H1 (cell line): ENCODE measurements at regions not wholly inside any gene's neighbourhood (a gene's known extent, or its start where the extent isn't known, plus 50 kb on each side); places are given as distances from the start of the nearest gene placed in this dataset.

Experiments used
- CTCF ChIA-PET: fragments of 300-600 bp; sonication (Branson Sonifier 250); formaldehyde crosslinking; loops from one replicate; lab custom pipeline; 2021; ENCODE audit not compliant: partially characterized antibody; lab: Charles Lee
- POLR2A ChIA-PET: fragments of 300-600 bp; sonication (Branson Sonifier 250); formaldehyde crosslinking; loops from one replicate; lab custom pipeline; 2021; ENCODE audit warnings: inconsistent platforms; ENCODE audit not compliant: partially characterized antibody; lab: Charles Lee
- DNase-seq, 2 experiments: peaks; one replicate each; pipeline versions ENCODE4 v3.0.0 to v3.0.0-alpha.2; 2010 to 2022; ENCODE audit warnings: low spot score in 2 of 2, low read depth in 1 of 2, mixed read lengths in 1 of 2
- FAIRE-seq: peaks from 2 replicates; lab custom pipeline; 2011; peaks lifted over from hg19 to GRCh38; lab: Jason Lieb, UNC
- H2AFZ ChIP-seq: 2 replicates; pipeline ENCODE4 v1.8.1; 2012; ENCODE audit warnings: low read length, inconsistent platforms
- H2AK5ac ChIP-seq: 2 replicates; pipeline ENCODE4 v1.6.1; 2013; ENCODE audit warnings: low read depth, low read length
- H2BK120ac ChIP-seq: replicated peaks from 2 replicates; pipeline ENCODE3; 2013; ENCODE audit warnings: low read depth, low read length, inconsistent platforms
- H2BK12ac ChIP-seq: 2 replicates; pipeline ENCODE4 v1.6.1; 2013; ENCODE audit warnings: low read depth, low read length
- H2BK15ac ChIP-seq: 2 replicates; pipeline ENCODE4 v1.6.1; 2013; ENCODE audit warnings: low read length
- H2BK20ac ChIP-seq: 2 replicates; pipeline ENCODE4 v1.6.1; 2013; ENCODE audit warnings: low read length
- H2BK5ac ChIP-seq: 2 replicates; pipeline ENCODE4 v1.6.1; 2013; ENCODE audit warnings: low read depth, low read length
- H3K14ac ChIP-seq: 2 replicates; pipeline ENCODE4 v1.6.1; 2013; ENCODE audit warnings: inconsistent platforms; ENCODE audit not compliant: insufficient read length
- H3K18ac ChIP-seq: 2 replicates; pipeline ENCODE4 v1.6.1; 2013; ENCODE audit warnings: low read length; ENCODE audit errors: extremely low read depth
- H3K23ac ChIP-seq: 2 replicates; pipeline ENCODE4 v1.6.1; 2013; ENCODE audit warnings: inconsistent platforms; ENCODE audit not compliant: insufficient read length
- H3K23me2 ChIP-seq: 2 replicates; pipeline ENCODE4 v1.6.1; 2013; ENCODE audit warnings: low read depth, low read length
- H3K27ac ChIP-seq: 2 replicates; pipeline ENCODE4 v1.6.1; 2011; ENCODE audit warnings: low read depth, low read length, inconsistent platforms
- H3K27me3 ChIP-seq, 4 experiments: replicated peaks in 1 of 4; 1 replicate in 1 of 4; 2 replicates in 3 of 4; pipeline versions ENCODE4 v1.6.1 to v1.8.1; 2011 to 2013; ENCODE audit warnings: low read length in 3 of 4, mild to moderate bottlenecking in 3 of 4, inconsistent platforms in 2 of 4, mixed read lengths in 2 of 4, moderate library complexity in 1 of 4; ENCODE audit not compliant: control insufficient read depth in 3 of 4, insufficient read depth in 3 of 4; ENCODE audit errors: extremely low read depth in 1 of 4
- H3K36me3 ChIP-seq, 4 experiments: 2 replicates each; pipeline versions ENCODE4 v1.6.1 to v1.8.1; 2011 to 2013; ENCODE audit warnings: mild to moderate bottlenecking in 4 of 4, low read length in 3 of 4, moderate library complexity in 2 of 4, control low read depth in 1 of 4, inconsistent platforms in 1 of 4; ENCODE audit not compliant: insufficient read depth in 4 of 4, control insufficient read depth in 2 of 4
- H3K4ac ChIP-seq: replicated peaks from 2 replicates; pipeline ENCODE3; 2013; ENCODE audit warnings: low read length, low read depth, mixed read lengths, inconsistent platforms; ENCODE audit not compliant: insufficient read length
- H3K4me1 ChIP-seq, 4 experiments: replicated peaks in 1 of 4; 1 replicate in 1 of 4; 2 replicates in 3 of 4; pipeline versions ENCODE4 v1.6.1 to v1.8.1; 2011 to 2013; ENCODE audit warnings: low read length in 3 of 4, inconsistent platforms in 2 of 4, mixed read lengths in 1 of 4; ENCODE audit not compliant: insufficient read depth in 4 of 4, control insufficient read depth in 3 of 4
- H3K4me2 ChIP-seq, 2 experiments: 2 replicates each; pipeline versions ENCODE4 v1.6.1 to v1.8.1; 2011 to 2013; ENCODE audit warnings: low read depth in 2 of 2, low read length in 2 of 2, control low read depth in 1 of 2, inconsistent platforms in 1 of 2, mild to moderate bottlenecking in 1 of 2; ENCODE audit not compliant: insufficient read depth in 1 of 2
- H3K4me3 ChIP-seq, 4 experiments: fragments of 200-600, 300-600 bp in 1 of 4; sonication (generic), shearing (Covaris generic), sonication (Bioruptor Twin) in 1 of 4; 2 replicates each; pipeline versions ENCODE4 v1.5.1 to v1.8.1; 2011 to 2016; ENCODE audit warnings: low read length in 4 of 4, low read depth in 3 of 4, control low read depth in 2 of 4, inconsistent platforms in 2 of 4, mild to moderate bottlenecking in 2 of 4, mixed read lengths in 1 of 4, moderate library complexity in 1 of 4; ENCODE audit not compliant: insufficient read depth in 2 of 4; ENCODE audit errors: extremely low read depth in 1 of 4
- H3K56ac ChIP-seq: replicated peaks from 2 replicates; pipeline ENCODE3; 2013; ENCODE audit warnings: low read depth, mild to moderate bottlenecking, mixed read lengths, low read length, inconsistent platforms; ENCODE audit not compliant: insufficient read length
- H3K79me1 ChIP-seq: 2 replicates; pipeline ENCODE4 v1.6.1; 2013; ENCODE audit warnings: low read depth, low read length, control low read depth
- H3K79me2 ChIP-seq, 2 experiments: 2 replicates each; pipeline versions ENCODE4 v1.6.1 to v1.8.1; 2012 to 2013; ENCODE audit warnings: low read length in 2 of 2, mild to moderate bottlenecking in 2 of 2, inconsistent platforms in 1 of 2; ENCODE audit not compliant: insufficient read depth in 2 of 2, control insufficient read depth in 1 of 2
- H3K9ac ChIP-seq, 4 experiments: replicated peaks in 1 of 4; 1 replicate in 1 of 4; 2 replicates in 3 of 4; pipeline versions ENCODE4 v1.6.1 to v1.8.1; 2011 to 2013; ENCODE audit warnings: low read depth in 3 of 4, low read length in 3 of 4, control low read depth in 2 of 4, mild to moderate bottlenecking in 2 of 4, moderate library complexity in 2 of 4, inconsistent platforms in 1 of 4; ENCODE audit errors: extremely low read depth in 1 of 4
- H3K9me3 ChIP-seq, 2 experiments: 2 replicates each; pipeline versions ENCODE4 v1.6.1 to v1.8.1; 2012 to 2013; ENCODE audit warnings: mild to moderate bottlenecking in 2 of 2, moderate library complexity in 2 of 2, control low read depth in 1 of 2, inconsistent platforms in 1 of 2, low read depth in 1 of 2, low read length in 1 of 2, mixed read lengths in 1 of 2; ENCODE audit not compliant: insufficient read depth in 2 of 2
- H4K20me1 ChIP-seq, 2 experiments: replicated peaks in 1 of 2; 2 replicates each; pipeline versions ENCODE3 to v1.8.1; 2011 to 2013; ENCODE audit warnings: inconsistent platforms in 2 of 2, low read length in 2 of 2, mild to moderate bottlenecking in 1 of 2; ENCODE audit not compliant: insufficient read depth in 2 of 2, control insufficient read depth in 1 of 2
- H4K5ac ChIP-seq: 2 replicates; pipeline ENCODE4 v1.6.1; 2013; ENCODE audit warnings: low read length, low read depth, mixed read lengths, inconsistent platforms; ENCODE audit not compliant: insufficient read length
- H4K8ac ChIP-seq: 2 replicates; pipeline ENCODE4 v1.8.0; 2013; ENCODE audit warnings: mild to moderate bottlenecking, moderate library complexity, low read length, inconsistent platforms; ENCODE audit not compliant: insufficient read depth; ENCODE audit errors: extremely low read depth
- H4K91ac ChIP-seq: replicated peaks from 2 replicates; pipeline ENCODE3; 2013; ENCODE audit warnings: low read length, mixed read lengths, inconsistent platforms; ENCODE audit not compliant: insufficient read length
- RNF2 ChIP-seq: fragments of 200-900, 300-1000 bp; sonication (generic); IDR thresholded peaks from 2 replicates; pipeline ENCODE4 v1.7.1; 2016; ENCODE audit warnings: borderline replicate concordance, low read depth, mild to moderate bottlenecking, antibody characterized with exemption, low read length; ENCODE audit not compliant: poor library complexity, severe bottlenecking; ENCODE audit errors: missing control alignments
- SIRT6 ChIP-seq: IDR thresholded peaks from one replicate; pipeline ENCODE4 v1.7.1; 2012; ENCODE audit warnings: low read length, inconsistent platforms
- SP2 ChIP-seq: IDR thresholded peaks from 2 replicates; pipeline ENCODE4 v1.6.1; 2012; ENCODE audit warnings: mild to moderate bottlenecking, low read length, inconsistent platforms
- WGBS, 2 experiments: shearing (Covaris generic) in 1 of 2; methylation state at CpG; one replicate each; pipeline versions ENCODE4 v1.1.6 to v1.1.7; 2013 to 2015; ENCODE audit warnings: low lambda C conversion rate in 2 of 2, mixed read lengths in 2 of 2, inconsistent platforms in 1 of 2, low coverage in 1 of 2, missing lambda C conversion rate in 1 of 2; ENCODE audit not compliant: insufficient replicate concordance in 2 of 2, insufficient coverage in 1 of 2, insufficient read length in 1 of 2; ENCODE audit errors: extremely low coverage in 1 of 2, missing lambda C conversion rate in 1 of 2; 5-methylcytosine and 5-hydroxymethylcytosine counted together

- H2BK120ac ChIP-seq = no peak overlapping the region
- DNase-seq = no peak
- TF ChIP-seq SP2 = no peak
- no peak for TF ChIP-seq SIRT6
- no peak for TF ChIP-seq RNF2
Measured at GRCh38 chr16:76910931-76911330, 280.1 kb upstream of the MON1B start.

More at GRCh38 chr16:76910931-76911330, 280.1 kb upstream of the MON1B start:
- Histone ChIP-seq H3K14ac (no peak overlapping the region), H3K4me2 (no peak overlapping the region), H3K79me2 (no peaks in the 10 kb centered on the region), H3K56ac (no peak overlapping the region), H4K5ac (no peak overlapping the region), H3K4me3 (no peak overlapping the region), H3K23ac (no peak overlapping the region), H4K20me1 (no peaks in the 10 kb centered on the region), H2BK5ac (no peak overlapping the region), H4K91ac (no peak overlapping the region), H3K9ac (no peak overlapping the region), H2BK20ac (no peak overlapping the region), H4K8ac (no peak overlapping the region), H2AK5ac (no peak overlapping the region), H3K18ac (no peak overlapping the region), H3K27ac (no peak overlapping the region), H2BK15ac (no peak overlapping the region), H2BK12ac (no peak overlapping the region), H3K4ac (no peak overlapping the region), H3K27me3 (no peaks in the 10 kb centered on the region), H3K23me2 (no peaks in the 10 kb centered on the region), H3K9me3 (no peaks in the 10 kb centered on the region), H3K36me3 (no peaks in the 10 kb centered on the region), H3K4me1 (no peaks in the 10 kb centered on the region), H2AFZ (no peak overlapping the region), H3K79me1 (no peaks in the 10 kb centered on the region)
- POLR2A ChIA-PET = no interaction called here
- CTCF ChIA-PET = interaction anchor here (1.1 to 1.5 kb wide), 2 partner anchors 10 to 17 kb away, joined by 4 to 5 read pairs; no protein-coding TSS in a partner anchor
- WGBS, 2 experiments = 98% methylated on average over 3 of the region's 3 CpGs; no CpG with 5 or more reads in 1 of the 2 experiments
- FAIRE-seq = no peak
